Neural progenitor cell (in vitro differentiated cells): ENCODE measurements at regions not wholly inside any gene's neighbourhood (a gene's known extent, or its start where the extent isn't known, plus 50 kb on each side); places are given as distances from the start of the nearest gene placed in this dataset.

ENCODE experiments used
- DNase-seq: peaks from one replicate; pipeline ENCODE4 v3.0.0-alpha.2; 2016; ENCODE audit warnings: low spot score
- H2AFZ ChIP-seq: fragments of 200-600 bp; sonication (generic); replicated peaks from 2 replicates; pipeline ENCODE4 v1.6.1; 2016; ENCODE audit warnings: antibody characterized with exemption
- H3F3A ChIP-seq: fragments of 200-600 bp; sonication (generic); 2 replicates; pipeline ENCODE4 v1.6.1; 2016; ENCODE audit warnings: antibody characterized with exemption, low read depth
- H3K27ac ChIP-seq: fragments of 200-600 bp; sonication (generic); 2 replicates; pipeline ENCODE4 v1.5.1; 2016; ENCODE audit warnings: mild to moderate bottlenecking
- H3K27me3 ChIP-seq: fragments of 200-600 bp; sonication (generic); 2 replicates; pipeline ENCODE4 v1.6.1; 2016; ENCODE audit warnings: mild to moderate bottlenecking, moderate library complexity
- H3K36me3 ChIP-seq: fragments of 200-600 bp; sonication (generic); 2 replicates; pipeline ENCODE4 v1.5.1; 2016
- H3K4me1 ChIP-seq: fragments of 200-600 bp; sonication (generic); 2 replicates; pipeline ENCODE4 v1.6.1; 2016; ENCODE audit warnings: mixed run types
- H3K4me2 ChIP-seq: fragments of 200-600 bp; sonication (generic); 2 replicates; pipeline ENCODE4 v1.6.1; 2016
- H3K4me3 ChIP-seq: fragments of 200-600 bp; sonication (generic); 2 replicates; pipeline ENCODE4 v1.5.1; 2016
- H3K79me2 ChIP-seq: fragments of 200-600 bp; sonication (generic); 2 replicates; pipeline ENCODE4 v1.6.1; 2016; ENCODE audit warnings: low read depth
- H3K9ac ChIP-seq: fragments of 200-600 bp; sonication (generic); 2 replicates; pipeline ENCODE4 v1.6.1; 2016
- H3K9me3 ChIP-seq: fragments of 200-600 bp; sonication (generic); 2 replicates; pipeline ENCODE4 v1.5.1; 2016; ENCODE audit warnings: low read depth
- H4K20me1 ChIP-seq: fragments of 200-600 bp; sonication (generic); 2 replicates; pipeline ENCODE4 v1.6.1; 2016; ENCODE audit warnings: low read depth
- H3K27ac Mint-ChIP-seq: 3 replicates; pipeline ENCODE4 v1.8.0; 2021; ENCODE audit warnings: mixed read lengths
- H3K27me3 Mint-ChIP-seq: 2 replicates; pipeline ENCODE4 v1.8.0; 2022; ENCODE audit warnings: low read depth, mild to moderate bottlenecking, inconsistent platforms, moderate library complexity, mixed read lengths; ENCODE audit not compliant: insufficient read depth
- H3K36me3 Mint-ChIP-seq: 3 replicates; pipeline ENCODE4 v1.8.0; 2021; ENCODE audit warnings: mixed read lengths
- H3K4me1 Mint-ChIP-seq: 3 replicates; pipeline ENCODE4 v1.8.0; 2021; ENCODE audit warnings: mixed read lengths
- H3K4me3 Mint-ChIP-seq: 3 replicates; pipeline ENCODE4 v1.8.0; 2021; ENCODE audit warnings: mild to moderate bottlenecking, moderate library complexity, mixed read lengths
- H3K9me3 Mint-ChIP-seq: 3 replicates; pipeline ENCODE4 v1.8.0; 2020; ENCODE audit warnings: mixed read lengths
- EZH2 ChIP-seq: fragments of 200-600 bp; sonication (generic); IDR thresholded peaks from 2 replicates; pipeline ENCODE4 v1.6.1; 2017; ENCODE audit warnings: antibody characterized with exemption, mild to moderate bottlenecking, moderate library complexity
- EZH2phosphoT487 ChIP-seq: fragments of 200-600 bp; sonication (generic); IDR thresholded peaks from 2 replicates; pipeline ENCODE4 v1.6.1; 2017; ENCODE audit warnings: antibody characterized with exemption
- TF ChIP-seq, protein P1 (sequence below): fragments of 200-600 bp; sonication (generic); IDR thresholded peaks from 2 replicates; pipeline ENCODE4 v1.5.1; 2017; ENCODE audit warnings: antibody characterized with exemption, mild to moderate bottlenecking

DNA sequence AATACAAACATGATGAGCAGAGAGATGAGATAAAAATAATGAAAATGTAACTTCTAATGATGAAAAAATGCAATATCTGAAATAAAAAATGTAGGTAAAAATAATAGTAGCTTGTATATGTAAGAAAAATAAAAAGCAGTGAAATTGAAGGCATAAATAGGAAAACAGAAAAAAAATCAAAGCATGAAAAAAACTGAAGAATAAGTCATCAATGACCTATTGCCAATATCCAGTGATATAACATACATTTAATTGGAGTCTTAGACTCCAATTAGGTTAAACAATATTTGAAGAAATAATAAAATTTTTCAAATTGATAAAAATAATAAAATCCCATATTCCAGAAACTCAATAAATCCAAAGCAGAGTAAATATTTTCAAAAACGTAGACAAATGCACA, 114.0 kb upstream of the HDGFL1 start:
- Mint-ChIP-seq H3K27me3 (no peaks in the 10 kb centered on the region), H3K4me1 (peaks cover 2% of the 10 kb centered on the region), H3K27ac (no peak overlapping the region), H3K9me3 (peaks cover 20% of the 10 kb centered on the region), H3K36me3 (peaks cover 10% of the 10 kb centered on the region), H3K4me3 (no peak overlapping the region)
- Histone ChIP-seq H3K4me2 (no peak overlapping the region), H3K9me3 (no peaks in the 10 kb centered on the region), H2AFZ (no peak overlapping the region), H3K4me3 (no peak overlapping the region), H3K79me2 (no peaks in the 10 kb centered on the region), H3K27me3 (no peaks in the 10 kb centered on the region), H3K36me3 (no peaks in the 10 kb centered on the region), H3F3A (no peaks in the 10 kb centered on the region), H3K4me1 (no peaks in the 10 kb centered on the region), H4K20me1 (no peaks in the 10 kb centered on the region), H3K27ac (no peak overlapping the region), H3K9ac (no peak overlapping the region)
- TF ChIP-seq EZH2 (no peak), EZH2phosphoT487 (no peak)
- no peak for DNase-seq

DNA sequence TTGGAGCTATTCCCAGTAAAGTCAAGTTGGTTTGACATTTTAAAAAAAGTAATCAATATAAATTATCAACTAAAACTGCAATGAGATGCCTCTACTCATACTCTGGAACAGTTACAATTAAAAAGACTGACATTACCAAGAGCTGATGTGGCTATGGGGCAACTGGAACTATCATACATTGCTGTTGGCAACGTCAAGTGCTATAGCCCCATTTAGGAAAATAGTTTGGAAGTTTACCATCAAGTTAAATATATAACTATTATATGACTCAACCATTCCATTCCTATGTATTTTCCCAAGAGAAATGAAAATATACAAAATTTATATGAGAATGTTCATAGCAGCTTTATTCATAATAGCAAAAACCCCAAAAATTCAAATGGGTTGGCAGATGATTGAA, 111.4 kb upstream of the HDGFL1 start:
- Mint-ChIP-seq H3K4me1 (no peaks in the 10 kb centered on the region), H3K36me3 (peaks cover 5% of the 10 kb centered on the region), H3K9me3 (peaks cover 10% of the 10 kb centered on the region), H3K27me3 (no peaks in the 10 kb centered on the region), H3K27ac (no peak overlapping the region), H3K4me3 (no peak overlapping the region)
- H2AFZ ChIP-seq, result no peak overlapping the region
- TF ChIP-seq EZH2, result no peak
- TF ChIP-seq, protein P1, sequence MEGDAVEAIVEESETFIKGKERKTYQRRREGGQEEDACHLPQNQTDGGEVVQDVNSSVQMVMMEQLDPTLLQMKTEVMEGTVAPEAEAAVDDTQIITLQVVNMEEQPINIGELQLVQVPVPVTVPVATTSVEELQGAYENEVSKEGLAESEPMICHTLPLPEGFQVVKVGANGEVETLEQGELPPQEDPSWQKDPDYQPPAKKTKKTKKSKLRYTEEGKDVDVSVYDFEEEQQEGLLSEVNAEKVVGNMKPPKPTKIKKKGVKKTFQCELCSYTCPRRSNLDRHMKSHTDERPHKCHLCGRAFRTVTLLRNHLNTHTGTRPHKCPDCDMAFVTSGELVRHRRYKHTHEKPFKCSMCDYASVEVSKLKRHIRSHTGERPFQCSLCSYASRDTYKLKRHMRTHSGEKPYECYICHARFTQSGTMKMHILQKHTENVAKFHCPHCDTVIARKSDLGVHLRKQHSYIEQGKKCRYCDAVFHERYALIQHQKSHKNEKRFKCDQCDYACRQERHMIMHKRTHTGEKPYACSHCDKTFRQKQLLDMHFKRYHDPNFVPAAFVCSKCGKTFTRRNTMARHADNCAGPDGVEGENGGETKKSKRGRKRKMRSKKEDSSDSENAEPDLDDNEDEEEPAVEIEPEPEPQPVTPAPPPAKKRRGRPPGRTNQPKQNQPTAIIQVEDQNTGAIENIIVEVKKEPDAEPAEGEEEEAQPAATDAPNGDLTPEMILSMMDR, result no peak
- TF ChIP-seq EZH2phosphoT487, result no peak
- no peaks in the 10 kb centered on the region for H3K79me2 ChIP-seq
- H3K4me3 ChIP-seq, result no peak overlapping the region
- H3K27ac ChIP-seq, result no peak overlapping the region
- no peaks in the 10 kb centered on the region for H3F3A ChIP-seq
- H4K20me1 ChIP-seq, result no peaks in the 10 kb centered on the region
- no peaks in the 10 kb centered on the region for H3K4me1 ChIP-seq
- no peak overlapping the region for H3K9ac ChIP-seq
- no peaks in the 10 kb centered on the region for H3K36me3 ChIP-seq
- no peak for DNase-seq
- no peaks in the 10 kb centered on the region for H3K27me3 ChIP-seq
- H3K4me2 ChIP-seq, result no peak overlapping the region
- no peaks in the 10 kb centered on the region for H3K9me3 ChIP-seq

DNA sequence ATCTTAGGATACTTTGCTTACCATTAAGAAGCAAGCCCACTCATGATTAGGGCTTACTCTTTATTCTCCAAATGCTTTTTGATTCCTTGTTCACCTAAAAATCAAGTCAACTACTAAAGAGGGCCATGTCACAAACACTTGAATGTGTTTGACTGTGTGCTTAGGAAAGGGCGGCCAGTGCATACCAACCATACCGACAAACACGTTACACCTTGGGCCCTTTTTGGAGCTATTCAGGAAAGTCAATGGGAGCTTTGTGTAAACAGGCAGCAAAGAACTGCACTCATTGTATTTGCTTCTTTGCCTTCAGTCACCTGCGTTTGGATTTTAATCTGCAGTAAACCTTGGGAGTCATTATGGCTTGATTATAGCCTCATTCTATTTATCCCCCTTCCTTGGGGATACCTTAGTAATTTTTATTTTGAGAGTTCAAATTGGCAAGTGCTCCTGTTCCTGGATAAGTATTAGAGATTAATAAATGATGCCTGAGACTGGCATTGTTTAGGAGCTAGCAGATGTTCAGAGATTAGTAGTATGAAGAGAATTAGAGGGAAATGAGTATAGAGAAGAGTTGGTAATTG, 102.6 kb upstream of the HDGFL1 start:
- H3K4me1 ChIP-seq, result peaks cover 34% of the 10 kb centered on the region

DNA sequence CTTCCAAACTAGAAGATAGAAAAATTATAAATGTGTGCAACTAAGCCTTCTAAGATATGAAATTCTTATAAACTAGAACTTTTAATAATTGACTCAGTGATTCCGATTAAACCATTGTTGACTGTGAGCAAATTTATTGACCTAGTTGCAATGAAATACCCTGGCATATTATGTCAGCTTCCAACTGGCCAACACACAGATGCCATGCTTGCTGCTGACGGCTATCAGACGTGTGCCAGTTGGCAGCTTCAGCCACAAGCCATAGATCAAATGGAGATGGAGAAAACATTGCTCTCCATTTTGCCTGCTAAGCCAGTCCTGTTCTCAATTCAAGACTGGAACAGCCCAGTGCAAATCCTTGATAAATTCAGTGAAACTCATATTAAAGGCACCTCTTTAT, 101.7 kb upstream of the HDGFL1 start:
- H3K4me2 ChIP-seq, result no peak overlapping the region
- peaks cover 34% of the 10 kb centered on the region for H3K4me1 ChIP-seq
- no peak overlapping the region for H3K27ac ChIP-seq
- Mint-ChIP-seq H3K4me3 (no peak overlapping the region), H3K27me3 (peaks cover 3% of the 10 kb centered on the region), H3K27ac (no peak overlapping the region), H3K4me1 (peaks cover 18% of the 10 kb centered on the region), H3K36me3 (peaks cover 2% of the 10 kb centered on the region), H3K9me3 (peaks cover 10% of the 10 kb centered on the region)
- no peak overlapping the region for H3K9ac ChIP-seq
- H4K20me1 ChIP-seq, result no peaks in the 10 kb centered on the region
- TF ChIP-seq EZH2phosphoT487, result no peak
- TF ChIP-seq EZH2, result no peak
- TF ChIP-seq, protein P1, result no peak
- peaks cover 12% of the 10 kb centered on the region for H3F3A ChIP-seq
- no peaks in the 10 kb centered on the region for H3K27me3 ChIP-seq
- no peak overlapping the region for H2AFZ ChIP-seq
- no peaks in the 10 kb centered on the region for H3K36me3 ChIP-seq
- H3K9me3 ChIP-seq, result peaks cover 4% of the 10 kb centered on the region
- no peak for DNase-seq
- no peaks in the 10 kb centered on the region for H3K79me2 ChIP-seq
- H3K4me3 ChIP-seq, result no peak overlapping the region

More for the DNA sequence above, 102.6 kb upstream of the HDGFL1 start:
- H2AFZ ChIP-seq, result no peak overlapping the region
- Mint-ChIP-seq H3K4me3 (no peak overlapping the region), H3K9me3 (peaks cover 10% of the 10 kb centered on the region), H3K36me3 (peaks cover 2% of the 10 kb centered on the region), H3K4me1 (peaks cover 15% of the 10 kb centered on the region), H3K27me3 (peaks cover 3% of the 10 kb centered on the region), H3K27ac (no peak overlapping the region)
- peak overlapping the region; percentile 45 for H3K4me2 ChIP-seq
- no peaks in the 10 kb centered on the region for H3K27me3 ChIP-seq
- TF ChIP-seq, protein P1, result no peak
- TF ChIP-seq EZH2, result no peak
- no peak for TF ChIP-seq EZH2phosphoT487
- no peak overlapping the region for H3K9ac ChIP-seq
- H3K36me3 ChIP-seq, result no peaks in the 10 kb centered on the region
- H3F3A ChIP-seq, result peaks cover 12% of the 10 kb centered on the region
- H3K79me2 ChIP-seq, result no peaks in the 10 kb centered on the region
- H4K20me1 ChIP-seq, result no peaks in the 10 kb centered on the region
- peaks cover 4% of the 10 kb centered on the region for H3K9me3 ChIP-seq
- H3K27ac ChIP-seq, result no peak overlapping the region
- peak; percentile 45 for DNase-seq
- no peak overlapping the region for H3K4me3 ChIP-seq
